COR-L47 (cell line): ENCODE measurements at regions not wholly inside any gene's neighbourhood (a gene's known extent, or its start where the extent isn't known, plus 50 kb on each side); places are given as distances from the start of the nearest gene placed in this dataset.
"Not testable (repeated sequence)": the region's sequence is repeated elsewhere in the genome, so short reads cannot be mapped to it uniquely, and the experiment has no call there.

Experiments used
- DNase-seq: peaks from one replicate; lab custom pipeline; 2025; lab: John Stamatoyannopoulos, UW

DNA sequence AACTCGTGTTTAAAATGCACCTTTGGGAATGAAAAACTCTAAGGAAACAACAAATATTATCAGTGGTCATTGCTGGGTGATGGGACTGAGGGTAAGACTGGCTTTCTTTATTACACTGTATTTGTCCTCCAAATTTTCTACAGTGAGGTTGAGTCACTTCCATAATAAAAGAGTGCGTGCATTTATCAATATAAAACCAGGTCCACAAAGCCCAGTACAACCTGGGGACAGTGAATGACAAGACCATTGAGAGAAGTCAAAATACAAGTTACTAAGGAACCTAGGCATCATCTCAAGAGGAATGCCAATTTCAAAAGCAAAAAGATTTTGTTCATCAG is 76.4 kb downstream of the MAGED4 start:
- DNase-seq = no peak

DNA sequence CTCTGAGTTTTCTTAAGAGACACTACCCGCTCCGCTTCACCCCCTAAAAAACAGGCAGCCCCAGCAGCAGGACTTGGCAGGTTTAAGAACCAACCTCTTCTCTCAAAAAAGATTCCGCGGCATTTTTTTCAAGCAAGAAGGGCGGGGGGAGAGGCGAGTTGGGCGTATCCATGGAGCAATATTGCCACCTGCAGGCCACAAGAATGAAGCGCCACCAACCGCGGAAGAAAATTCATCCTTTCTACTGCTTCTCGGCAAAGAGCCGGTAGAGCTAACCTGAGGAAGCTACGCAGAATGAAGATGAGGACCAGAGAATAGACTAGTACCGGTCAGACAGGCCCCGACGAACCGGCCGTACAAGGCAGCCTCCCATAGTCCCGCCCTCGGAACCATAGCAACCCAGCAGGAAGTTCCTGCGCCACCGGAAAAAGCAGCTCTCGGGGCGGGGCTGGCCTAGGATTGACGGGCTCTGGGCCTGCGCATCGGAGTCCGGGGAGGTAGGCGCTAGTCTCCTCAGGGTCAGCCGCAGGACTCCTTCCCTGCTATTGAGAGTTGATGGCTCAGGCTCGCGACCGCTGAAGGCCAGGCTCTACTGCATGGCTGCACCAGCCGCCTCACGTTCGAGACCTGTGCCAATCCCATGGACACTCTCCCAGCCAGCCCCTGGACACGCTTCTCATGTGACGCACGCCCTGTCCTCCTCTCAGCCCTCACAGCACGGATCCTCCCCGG is 76.9 kb downstream of the MAGED4 start:
- peak; percentile 70 for DNase-seq

DNA sequence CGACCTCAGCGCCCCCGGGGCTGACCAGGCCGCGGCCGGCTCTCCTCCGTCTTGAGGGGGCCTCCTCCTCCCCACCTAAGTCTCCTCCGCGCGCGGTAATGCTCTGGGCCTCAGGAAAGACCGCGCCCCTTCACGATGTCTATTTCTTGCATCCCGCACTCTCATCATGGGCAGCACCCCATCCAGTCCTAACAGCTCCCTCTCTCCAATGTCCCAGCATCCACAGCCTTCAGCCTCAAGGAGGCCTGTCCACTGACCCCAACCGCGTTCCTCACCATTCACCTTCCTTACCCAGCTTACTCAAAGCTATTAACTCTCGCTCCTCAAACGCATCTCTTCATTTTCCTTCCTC is 77.5 kb downstream of the MAGED4 start:
- no peak for DNase-seq

GRCh38 chrX:52263417-52263816 is 78.7 kb downstream of the MAGED4 start:
- no peak for DNase-seq

DNA sequence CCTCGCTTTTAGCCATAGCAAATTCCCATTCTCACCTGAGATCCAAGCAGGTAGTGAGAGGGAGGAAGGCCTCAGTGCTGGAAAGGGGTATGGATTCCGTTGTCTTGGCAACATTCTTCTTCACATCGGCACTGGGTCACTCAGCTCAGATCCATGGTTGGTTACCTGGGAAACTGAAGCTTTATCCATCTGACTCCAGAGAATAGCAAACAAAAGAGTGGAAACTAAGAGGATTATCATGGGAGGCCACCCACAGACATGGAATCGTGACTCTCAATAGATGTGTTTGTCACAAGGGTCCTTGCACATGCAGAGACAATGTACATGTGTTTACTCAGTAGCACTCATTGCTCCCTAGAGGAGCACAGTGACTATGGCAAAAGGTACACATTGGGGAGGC is 81.0 kb downstream of the MAGED4 start:
- DNase-seq = no peak

DNA sequence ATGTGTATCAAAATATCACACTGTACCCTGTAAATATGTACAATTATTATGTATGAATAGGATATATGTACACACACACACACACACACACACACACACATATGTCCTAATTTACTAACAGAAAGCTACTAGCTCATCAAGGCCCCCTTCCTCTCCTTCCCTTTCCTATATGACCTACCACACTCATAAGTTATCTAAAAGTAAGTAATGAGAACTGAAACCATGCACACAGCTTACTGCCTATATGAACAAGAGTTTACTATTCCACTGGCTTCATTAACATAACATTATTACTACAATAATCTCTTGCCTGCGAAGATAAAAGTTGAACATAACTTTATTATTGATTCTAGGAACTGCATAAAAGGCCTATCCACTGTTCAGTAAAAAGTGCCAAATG is 83.8 kb downstream of the MAGED4 start:
- DNase-seq = not testable (repeated sequence)

- no peak for DNase-seq
These were observed 85.9 kb downstream of the MAGED4 start for GRCh38 chrX:52270453-52271116.

DNA sequence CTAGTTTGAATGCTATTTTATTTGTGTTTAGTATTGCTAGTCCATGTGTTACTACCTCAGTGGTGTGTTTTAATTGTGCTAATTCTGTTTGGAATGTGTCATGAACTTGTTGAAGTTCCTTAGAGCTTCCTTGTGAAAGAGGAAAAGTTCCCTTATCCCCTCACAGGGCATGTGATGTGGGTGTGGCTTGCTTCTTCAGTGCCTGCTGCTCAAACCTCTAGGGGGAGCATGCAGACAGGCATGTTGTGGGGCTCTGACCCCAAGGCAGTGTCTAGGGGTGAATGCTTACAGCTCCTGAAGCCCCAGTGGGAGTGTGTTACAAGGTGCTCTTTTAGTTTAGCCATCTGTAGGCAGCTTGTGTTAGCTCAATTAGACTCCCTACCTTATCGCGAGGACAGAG is 86.5 kb downstream of the MAGED4 start:
- DNase-seq = no peak

- DNase-seq = no peak
These were observed 91.2 kb upstream of the XAGE2 start for GRCh38 chrX:52277666-52278065.

GRCh38 chrX:52280812-52281211 is 88.0 kb upstream of the XAGE2 start:
- DNase-seq = no peak

DNA sequence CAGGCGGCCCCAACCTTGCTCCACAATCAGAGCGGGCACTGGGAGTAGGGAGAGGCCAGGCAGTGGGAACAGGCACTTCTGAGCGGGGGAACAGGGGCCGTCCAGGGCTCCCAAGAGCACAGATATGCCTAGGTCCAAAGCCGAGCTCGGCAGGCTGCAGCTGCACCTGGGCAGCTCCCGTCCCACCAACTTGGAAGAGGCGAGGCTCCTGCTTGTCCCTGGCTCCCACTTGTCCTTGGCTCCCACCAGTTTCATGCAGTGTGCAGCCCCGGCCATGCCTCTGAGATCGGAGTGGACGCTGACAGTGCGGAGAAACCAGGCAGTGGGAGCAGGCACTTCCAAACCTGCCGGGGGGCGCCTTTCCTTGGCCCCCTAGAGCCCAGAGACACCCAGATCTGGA is 84.0 kb upstream of the XAGE2 start:
- DNase-seq = no peak

DNA sequence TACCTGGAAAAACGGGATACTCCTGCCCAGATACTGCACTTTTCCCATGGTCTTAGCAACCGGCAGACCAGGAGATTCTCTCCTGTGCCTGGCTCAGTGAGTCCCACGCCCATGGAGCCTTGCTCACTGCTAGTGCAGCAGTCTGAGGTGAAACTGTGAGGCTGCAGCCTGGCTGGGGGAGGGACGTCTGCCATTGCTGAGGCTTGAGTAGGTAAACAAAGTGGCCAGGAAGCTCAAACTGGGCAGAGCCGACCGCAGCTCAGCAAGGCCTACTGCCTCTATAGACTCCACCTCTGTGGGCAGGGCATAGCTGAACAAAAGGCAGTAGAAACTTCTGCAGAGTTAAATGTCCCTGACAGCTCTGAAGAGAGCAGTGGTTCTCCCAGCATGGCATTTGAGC is 69.9 kb upstream of the XAGE2 start:
- DNase-seq = not testable (repeated sequence)

- not testable (repeated sequence) for DNase-seq
These were observed 60.3 kb upstream of the XAGE2 start for GRCh38 chrX:52308532-52308931.
